ENCODE measurements at regions not wholly inside any gene's neighbourhood (a gene's known extent, or its start where the extent isn't known, plus 50 kb on each side); places are given as distances from the start of the nearest gene placed in this dataset.

GRCh38 chr10:3844491-3845025 lies 59.5 kb upstream of the KLF6 start:
- Histone ChIP-seq H3K79me2 (ENCODE audit: control insufficient read depth, low read length) (no peaks in the 10 kb centered on the region), H3K4me1 (ENCODE audit: control insufficient read depth, low read length) (0 out of 2 replicates have a peak, but pooled peaks cover 3% of the 10 kb centered on the region), H3K4me3 (ENCODE audit: low read length) (no peak overlapping the region), H3K36me3 (ENCODE audit: control insufficient read depth, low read length) (no peaks in the 10 kb centered on the region), H3K9me2 (replicated peaks; ENCODE audit: control insufficient read depth, low read length) (no peaks in the 10 kb centered on the region), H3K27ac (ENCODE audit: low read depth, low read length) (no peak overlapping the region), H3K27me3 (ENCODE audit: control insufficient read depth, low read length) (no peaks in the 10 kb centered on the region), H3K4me2 (ENCODE audit: low read length) (no peak overlapping the region), H4K20me1 (ENCODE audit: control insufficient read depth, insufficient read depth, low read depth, low read length) (no peaks in the 10 kb centered on the region), H3K9me3 (ENCODE audit: control insufficient read depth, insufficient read depth, low read length) (no peaks in the 10 kb centered on the region; the same call in 1 of the 2 replicates), H3F3A (ENCODE audit: control insufficient read depth, insufficient read depth) (no peaks in the 10 kb centered on the region)
- no peak for TF ChIP-seq CTCF (IDR thresholded peaks at IDR 0.05; ENCODE audit: low read depth, low read length, poor library complexity, severe bottlenecking)
- no peak for TF ChIP-seq EZH2phosphoT487 (IDR thresholded peaks at IDR 0.05; ENCODE audit: borderline replicate concordance, low read length)

GRCh38 chr10:3838460-3839437 lies 53.7 kb upstream of the KLF6 start:
- Histone ChIP-seq H3K36me3 (ENCODE audit: control insufficient read depth, low read length) (no peaks in the 10 kb centered on the region), H3K9me3 (ENCODE audit: control insufficient read depth, insufficient read depth, low read length) (no peaks in the 10 kb centered on the region; the same call in 1 of the 2 replicates), H4K20me1 (ENCODE audit: control insufficient read depth, insufficient read depth, low read depth, low read length) (no peaks in the 10 kb centered on the region), H3K9me2 (replicated peaks; ENCODE audit: control insufficient read depth, low read length) (no peaks in the 10 kb centered on the region), H3K27me3 (ENCODE audit: control insufficient read depth, low read length) (no peaks in the 10 kb centered on the region; the same call in 1 of the 2 replicates), H3K4me1 (ENCODE audit: control insufficient read depth, low read length) (peaks cover 7% of the 10 kb centered on the region), H3K4me3 (ENCODE audit: low read length) (no peak overlapping the region), H3F3A (ENCODE audit: control insufficient read depth, insufficient read depth) (no peaks in the 10 kb centered on the region), H3K27ac (ENCODE audit: low read depth, low read length) (no peak overlapping the region), H3K79me2 (ENCODE audit: control insufficient read depth, low read length) (no peaks in the 10 kb centered on the region), H3K4me2 (ENCODE audit: low read length) (no peak overlapping the region)
- TF ChIP-seq CTCF (IDR thresholded peaks at IDR 0.05; ENCODE audit: low read depth, low read length, poor library complexity, severe bottlenecking), result no peak
- no peak for TF ChIP-seq EZH2phosphoT487 (IDR thresholded peaks at IDR 0.05; ENCODE audit: borderline replicate concordance, low read length)

GRCh38 chr10:3837647-3838459 lies 52.8 kb upstream of the KLF6 start:
- Histone ChIP-seq H3K36me3 (ENCODE audit: control insufficient read depth, low read length) (no peaks in the 10 kb centered on the region), H3K4me3 (ENCODE audit: low read length) (no peak overlapping the region), H4K20me1 (ENCODE audit: control insufficient read depth, insufficient read depth, low read depth, low read length) (no peaks in the 10 kb centered on the region), H3K4me1 (ENCODE audit: control insufficient read depth, low read length) (peaks cover 7% of the 10 kb centered on the region), H3F3A (ENCODE audit: control insufficient read depth, insufficient read depth) (no peaks in the 10 kb centered on the region), H3K79me2 (ENCODE audit: control insufficient read depth, low read length) (no peaks in the 10 kb centered on the region), H3K27me3 (ENCODE audit: control insufficient read depth, low read length) (no peaks in the 10 kb centered on the region; the same call in 1 of the 2 replicates), H3K27ac (ENCODE audit: low read depth, low read length) (no peak overlapping the region), H3K9me3 (ENCODE audit: control insufficient read depth, insufficient read depth, low read length) (no peaks in the 10 kb centered on the region), H3K4me2 (ENCODE audit: low read length) (no peak overlapping the region), H3K9me2 (replicated peaks; ENCODE audit: control insufficient read depth, low read length) (no peaks in the 10 kb centered on the region)
- TF ChIP-seq CTCF (IDR thresholded peaks at IDR 0.05; ENCODE audit: low read depth, low read length, poor library complexity, severe bottlenecking) (no peak), EZH2phosphoT487 (IDR thresholded peaks at IDR 0.05; ENCODE audit: borderline replicate concordance, low read length) (no peak)
